ENCODE measurements at regions not wholly inside any gene's neighbourhood (a gene's known extent, or its start where the extent isn't known, plus 50 kb on each side); places are given as distances from the start of the nearest gene placed in this dataset.
A peak's percentile ranks its signal among the peaks of the same experiment; 100 is the strongest.

GRCh38 chr1:87598429-87598828 is 269.7 kb downstream of the LMO4 start:
- peak; percentile 8 for TF ChIP-seq CTCF (IDR thresholded peaks at IDR 0.05)

GRCh38 chr1:87599569-87599968 is 270.9 kb downstream of the LMO4 start:
- Mint-ChIP-seq H3K27ac (no peak overlapping the region), H3K27me3 (ENCODE audit: low read depth, poor library complexity) (peaks cover 3% of the 10 kb centered on the region), H3K4me1 (peaks cover 57% of the 10 kb centered on the region), H3K36me3 (ENCODE audit: low read depth) (no peaks in the 10 kb centered on the region), H3K9me3 (peaks cover 6% of the 10 kb centered on the region), H3K4me3 (peak overlapping the region; percentile 26)
- TF ChIP-seq CTCF (IDR thresholded peaks at IDR 0.05): no peak
- no peak for DNase-seq

More at GRCh38 chr1:87598429-87598828, 269.7 kb downstream of the LMO4 start:
- no peaks in the 10 kb centered on the region for H3K9me3 Mint-ChIP-seq
- no peaks in the 10 kb centered on the region for H3K36me3 Mint-ChIP-seq (ENCODE audit: low read depth)
- H3K4me3 Mint-ChIP-seq: no peak overlapping the region
- peak overlapping the region; percentile 80 for H3K27ac Mint-ChIP-seq
- H3K4me1 Mint-ChIP-seq: peaks cover 55% of the 10 kb centered on the region
- peaks cover 3% of the 10 kb centered on the region for H3K27me3 Mint-ChIP-seq (ENCODE audit: low read depth, poor library complexity)
- no peak for DNase-seq

GRCh38 chr1:87600055-87600850 is 271.6 kb downstream of the LMO4 start:
- Mint-ChIP-seq H3K9me3 (peaks cover 10% of the 10 kb centered on the region), H3K36me3 (ENCODE audit: low read depth) (peaks cover 4% of the 10 kb centered on the region), H3K27ac (no peak overlapping the region), H3K4me1 (peaks cover 54% of the 10 kb centered on the region), H3K27me3 (ENCODE audit: low read depth, poor library complexity) (peaks cover 3% of the 10 kb centered on the region), H3K4me3 (no peak overlapping the region)
- no peak for TF ChIP-seq CTCF (IDR thresholded peaks at IDR 0.05)
- no peak for DNase-seq

- peaks cover 16% of the 10 kb centered on the region for H3K9me3 Mint-ChIP-seq
These were observed 272.2 kb downstream of the LMO4 start for GRCh38 chr1:87600854-87601253.

GRCh38 chr1:87603626-87604025 is 274.9 kb downstream of the LMO4 start:
- H3K4me3 Mint-ChIP-seq: no peak overlapping the region
- no peak for TF ChIP-seq CTCF (IDR thresholded peaks at IDR 0.05)
- no peak overlapping the region for H3K27ac Mint-ChIP-seq
- peaks cover 3% of the 10 kb centered on the region for H3K27me3 Mint-ChIP-seq (ENCODE audit: low read depth, poor library complexity)
- peaks cover 15% of the 10 kb centered on the region for H3K36me3 Mint-ChIP-seq (ENCODE audit: low read depth)
- no peak for DNase-seq
- peaks cover 28% of the 10 kb centered on the region for H3K9me3 Mint-ChIP-seq
- peaks cover 37% of the 10 kb centered on the region for H3K4me1 Mint-ChIP-seq

More at GRCh38 chr1:87600854-87601253, 272.2 kb downstream of the LMO4 start:
- TF ChIP-seq CTCF (IDR thresholded peaks at IDR 0.05): no peak
- Mint-ChIP-seq H3K4me3 (no peak overlapping the region), H3K4me1 (peaks cover 54% of the 10 kb centered on the region), H3K27ac (no peak overlapping the region), H3K27me3 (ENCODE audit: low read depth, poor library complexity) (peaks cover 3% of the 10 kb centered on the region), H3K36me3 (ENCODE audit: low read depth) (peaks cover 8% of the 10 kb centered on the region)
- no peak for DNase-seq

- Mint-ChIP-seq H3K27me3 (ENCODE audit: low read depth, poor library complexity) (peaks cover 4% of the 10 kb centered on the region), H3K9me3 (peaks cover 6% of the 10 kb centered on the region), H3K27ac (no peak overlapping the region), H3K4me3 (no peak overlapping the region), H3K4me1 (peaks cover 13% of the 10 kb centered on the region), H3K36me3 (ENCODE audit: low read depth) (no peaks in the 10 kb centered on the region)
- TF ChIP-seq CTCF (IDR thresholded peaks at IDR 0.05): no peak
- no peak for DNase-seq
These were observed 284.3 kb downstream of the LMO4 start for GRCh38 chr1:87612956-87613355.
